8988T (cell line): ENCODE measurements at regions not wholly inside any gene's neighbourhood (a gene's known extent, or its start where the extent isn't known, plus 50 kb on each side); places are given as distances from the start of the nearest gene placed in this dataset.
"Not testable (repeated sequence)": the region's sequence is repeated elsewhere in the genome, so short reads cannot be mapped to it uniquely, and the experiment has no call there.

Experiments used
- DNase-seq: peaks from one replicate; pipeline ENCODE4 v3.0.0; 2011

- DNase-seq, result no peak
Measured at GRCh38 chr2:7094231-7094741, 177.1 kb downstream of the RNF144A start.

GRCh38 chr2:7096726-7097352, 179.6 kb downstream of the RNF144A start:
- DNase-seq, result no peak

- DNase-seq, result peak; percentile 44
Measured at GRCh38 chr2:7097353-7097895, 180.2 kb downstream of the RNF144A start.

- DNase-seq, result no peak
Measured at GRCh38 chr2:7098816-7099215, 181.6 kb downstream of the RNF144A start.

- DNase-seq, result not testable (repeated sequence)
Measured at GRCh38 chr2:7099687-7100086, 182.5 kb downstream of the RNF144A start.

GRCh38 chr2:7102826-7103225, 185.6 kb downstream of the RNF144A start:
- DNase-seq, result no peak

GRCh38 chr2:7108792-7109532, 191.8 kb downstream of the RNF144A start:
- no peak for DNase-seq

GRCh38 chr2:7109533-7109885, 192.3 kb downstream of the RNF144A start:
- DNase-seq, result no peak

GRCh38 chr2:7111626-7112025, 194.4 kb downstream of the RNF144A start:
- no peak for DNase-seq

GRCh38 chr2:7115364-7115763, 198.2 kb downstream of the RNF144A start:
- no peak for DNase-seq

GRCh38 chr2:7115906-7116305, 198.7 kb downstream of the RNF144A start:
- no peak for DNase-seq

GRCh38 chr2:7116511-7116910, 199.3 kb downstream of the RNF144A start:
- DNase-seq, result no peak

GRCh38 chr2:7117076-7117475, 199.9 kb downstream of the RNF144A start:
- DNase-seq, result no peak

GRCh38 chr2:7118606-7119131, 201.5 kb downstream of the RNF144A start:
- DNase-seq, result no peak

GRCh38 chr2:7119132-7119835, 202.1 kb downstream of the RNF144A start:
- no peak for DNase-seq

- no peak for DNase-seq
Measured at GRCh38 chr2:7121851-7122250, 204.6 kb downstream of the RNF144A start.

- DNase-seq, result no peak
Measured at GRCh38 chr2:7127156-7127555, 209.9 kb downstream of the RNF144A start.

- no peak for DNase-seq
Measured at GRCh38 chr2:7127687-7128086, 210.5 kb downstream of the RNF144A start.

GRCh38 chr2:7131261-7131660, 214.0 kb downstream of the RNF144A start:
- DNase-seq, result no peak

GRCh38 chr2:7132753-7133152, 215.5 kb downstream of the RNF144A start:
- DNase-seq, result no peak

GRCh38 chr2:7133521-7133920, 216.3 kb downstream of the RNF144A start:
- DNase-seq, result peak; percentile 54

GRCh38 chr2:7140306-7140705, 223.1 kb downstream of the RNF144A start:
- no peak for DNase-seq

GRCh38 chr2:7145707-7146106, 228.5 kb downstream of the RNF144A start:
- no peak for DNase-seq
